ENCODE measurements at regions not wholly inside any gene's neighbourhood (a gene's known extent, or its start where the extent isn't known, plus 50 kb on each side); places are given as distances from the start of the nearest gene placed in this dataset.
"Not testable (repeated sequence)": the region's sequence is repeated elsewhere in the genome, so short reads cannot be mapped to it uniquely, and the experiment has no call there.

DNA sequence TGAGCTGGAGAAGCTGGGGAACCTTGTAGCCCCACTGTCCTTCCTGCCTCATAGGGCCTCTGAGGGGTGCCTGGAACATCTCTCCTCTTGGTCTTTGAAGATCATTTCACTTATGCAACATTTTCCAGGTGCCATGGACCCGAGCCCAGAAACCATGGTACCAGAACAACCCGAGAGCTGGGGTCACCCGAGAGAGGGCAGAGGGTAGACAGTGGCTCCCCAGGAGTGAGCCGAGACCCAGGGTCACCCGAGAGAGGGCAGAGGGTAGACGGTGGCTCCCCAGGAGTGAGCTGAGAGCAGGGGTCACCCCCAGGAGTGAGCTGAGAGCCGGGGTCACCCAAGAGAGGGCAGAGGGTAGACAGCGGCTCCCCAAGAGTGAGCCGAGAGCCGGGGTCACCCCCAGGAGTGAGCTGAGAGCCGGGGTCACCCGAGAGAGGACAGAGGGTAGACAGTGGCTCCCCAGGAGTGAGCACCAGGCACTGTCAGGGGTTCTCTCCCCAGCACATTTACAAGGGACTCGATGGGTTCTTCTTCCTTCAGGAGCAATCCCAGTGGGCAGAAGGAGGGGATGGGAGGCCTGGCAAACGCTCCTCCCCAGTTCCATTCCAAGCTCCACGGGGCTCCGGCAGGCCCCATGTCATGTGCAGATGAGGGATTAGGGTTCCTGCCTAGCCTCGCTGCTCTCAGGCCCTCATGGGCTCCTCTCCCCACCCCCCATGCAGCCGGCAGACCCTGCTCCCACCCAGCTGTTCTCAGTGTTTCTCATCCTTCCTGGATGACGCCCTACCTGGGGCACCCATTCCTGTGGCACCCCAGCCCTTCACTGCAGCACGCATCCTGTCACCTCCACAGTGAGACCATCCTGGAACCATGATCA lies 163.5 kb downstream of the RTP5 start:
- no peak for DNase-seq

DNA sequence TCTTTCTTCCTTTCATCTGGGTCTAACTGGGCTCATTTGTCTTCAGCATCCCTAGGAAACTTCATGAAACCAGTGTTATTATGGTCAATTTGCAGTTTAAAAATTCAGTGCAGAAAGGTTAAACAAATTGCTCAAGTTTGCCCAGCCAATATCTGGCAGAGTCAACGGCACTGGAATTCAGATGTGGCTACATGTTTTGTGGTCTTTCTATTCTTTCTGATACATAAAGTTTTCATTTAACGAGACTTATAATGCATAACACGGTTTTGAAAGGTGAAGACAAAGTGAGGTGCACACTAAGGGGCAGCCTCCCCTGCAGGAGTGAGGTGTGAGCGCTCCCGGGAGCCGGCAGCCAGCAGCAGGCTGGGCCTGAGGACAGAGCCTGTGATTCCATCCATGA lies 164.6 kb downstream of the RTP5 start:
- DNase-seq, result no peak

- DNase-seq, result no peak
Observed at GRCh38 chr2:242034996-242035814, 165.7 kb downstream of the RTP5 start.

DNA sequence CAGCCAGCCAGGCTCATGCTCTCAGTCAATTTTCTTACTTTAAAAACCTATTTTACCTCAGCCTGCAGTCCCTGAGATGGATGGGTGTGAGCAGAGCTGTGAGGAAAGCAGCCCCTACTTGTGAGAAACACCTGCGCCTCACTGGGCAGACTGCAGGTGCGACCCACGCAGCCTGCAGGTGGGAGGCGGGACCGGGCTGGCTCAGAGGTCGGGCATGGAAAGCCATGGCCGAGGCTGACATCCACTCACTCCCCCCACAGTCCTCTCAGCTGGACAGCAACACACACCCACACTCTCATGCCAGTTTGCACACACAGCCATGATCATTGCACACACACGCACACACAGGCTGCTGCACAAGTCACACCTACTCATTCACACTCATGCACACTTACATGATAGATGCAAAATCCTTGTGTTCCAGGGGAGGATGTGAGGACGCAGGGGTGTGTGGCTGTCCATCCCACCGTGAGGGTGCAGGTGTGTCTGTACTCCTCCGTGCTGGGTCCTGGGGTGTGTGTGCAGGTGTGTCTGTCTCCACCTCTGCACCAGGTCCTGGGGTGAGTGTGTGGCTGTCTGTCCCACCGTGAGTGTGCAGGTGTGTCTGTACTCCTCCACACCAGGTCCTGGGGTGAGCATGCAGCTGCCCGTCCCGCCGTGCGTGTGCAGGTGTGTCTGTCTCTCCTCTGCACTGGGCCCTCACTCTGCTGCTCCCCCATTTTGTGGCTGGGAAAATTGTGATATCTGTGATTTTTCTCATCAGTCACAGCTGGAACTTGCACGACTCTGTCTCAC lies 166.5 kb downstream of the RTP5 start:
- DNase-seq, result no peak

DNA sequence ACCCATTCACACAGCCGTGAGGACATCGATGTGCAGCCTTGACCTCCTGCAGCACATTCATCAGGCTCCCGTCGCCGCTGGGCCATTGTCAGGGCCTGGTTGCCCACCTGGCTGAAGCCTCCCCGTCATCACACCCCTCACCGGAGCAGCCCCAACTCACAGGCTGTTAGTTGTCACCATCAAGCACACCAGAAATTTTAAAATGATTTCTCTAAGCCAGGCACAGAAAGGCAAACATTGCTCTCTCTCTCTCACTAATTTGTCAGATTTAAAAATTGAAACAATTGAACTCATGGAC lies 167.1 kb downstream of the RTP5 start:
- no peak for DNase-seq

DNA sequence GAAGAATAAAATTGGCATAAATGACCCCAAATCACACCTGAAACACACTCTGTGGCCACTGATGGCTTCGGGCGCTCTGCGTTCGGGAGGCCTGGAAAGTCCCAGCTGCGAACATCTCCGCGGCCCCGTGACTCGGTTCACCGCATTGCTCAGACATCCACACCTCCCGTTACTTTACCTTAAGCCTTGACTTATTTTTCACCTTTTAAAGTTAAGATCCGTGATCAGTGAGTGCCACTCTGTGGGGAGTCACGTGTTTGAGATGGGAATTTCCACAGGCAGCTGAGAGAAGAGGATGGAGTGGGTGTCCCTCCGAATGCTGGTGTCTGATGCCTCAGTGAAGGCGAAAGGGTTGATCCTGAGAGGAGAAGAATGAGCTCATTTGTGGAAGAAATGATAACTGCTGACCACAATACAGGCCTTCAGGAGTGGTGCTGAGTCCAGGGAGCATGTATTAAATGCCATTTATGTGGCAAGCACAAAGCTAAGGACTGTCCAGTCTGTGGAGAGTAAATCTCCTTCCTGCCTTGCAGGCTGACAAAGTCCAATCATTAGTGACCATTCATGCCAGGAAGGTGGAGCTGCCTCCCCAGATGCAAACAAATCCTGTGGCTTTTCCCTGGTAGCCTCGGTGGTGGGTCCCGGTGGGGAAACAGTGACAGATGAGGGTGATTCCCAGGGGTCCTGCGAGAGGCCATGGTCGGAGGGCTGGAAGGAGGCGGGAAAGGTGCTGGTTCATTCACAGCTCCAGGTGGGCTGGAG lies 168.8 kb downstream of the RTP5 start:
- no peak for DNase-seq

- DNase-seq, result no peak
Observed at GRCh38 chr2:242038928-242039341, 169.4 kb downstream of the RTP5 start.

- no peak for DNase-seq
Observed at GRCh38 chr2:242040303-242040655, 170.8 kb downstream of the RTP5 start.

DNA sequence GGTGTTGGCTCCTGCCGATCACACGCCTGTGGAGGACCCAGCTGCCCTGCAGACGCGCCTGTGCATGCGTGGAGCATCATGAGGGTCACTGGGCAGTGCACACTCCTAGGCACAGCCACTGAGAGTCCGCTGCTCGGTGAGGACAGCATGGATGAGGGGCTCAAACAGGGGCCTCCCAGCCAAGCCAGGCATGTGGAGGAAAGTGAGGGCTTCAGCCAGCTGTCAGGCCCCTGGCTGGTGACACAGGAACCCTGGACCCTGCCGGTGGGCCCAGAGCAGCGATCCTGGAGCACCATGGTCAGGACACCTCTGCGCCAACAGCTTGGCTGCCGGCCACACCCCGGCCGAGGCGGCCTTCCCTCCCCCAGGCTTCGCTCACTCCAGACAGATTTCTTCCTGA lies 171.2 kb downstream of the RTP5 start:
- DNase-seq, result no peak

DNA sequence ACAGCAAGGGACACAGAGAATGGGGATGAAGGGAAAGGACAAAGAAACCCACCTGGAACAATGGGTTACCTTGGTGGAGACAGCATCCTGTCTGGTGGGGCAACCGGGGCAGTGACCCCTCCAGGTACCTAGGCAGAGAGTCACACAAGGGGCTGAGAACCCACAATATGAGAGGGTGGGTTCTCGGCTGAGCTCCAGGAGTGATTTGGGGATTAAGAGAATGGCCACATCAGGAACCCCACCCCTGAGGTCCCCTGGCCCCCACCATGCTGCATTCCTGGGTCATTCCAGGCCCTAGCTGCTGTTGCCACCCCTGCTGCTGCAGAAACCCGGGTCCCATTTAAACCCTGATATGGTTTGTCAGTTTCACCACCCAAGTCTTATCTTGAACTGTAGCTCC lies 172.3 kb downstream of the RTP5 start:
- DNase-seq, result no peak

GRCh38 chr2:242043538-242044312 lies 174.2 kb downstream of the RTP5 start:
- no peak for DNase-seq

GRCh38 chr2:242044313-242044590 lies 174.7 kb downstream of the RTP5 start:
- no peak for DNase-seq

GRCh38 chr2:242045596-242046144 lies 176.1 kb downstream of the RTP5 start:
- not testable (repeated sequence) for DNase-seq

- no peak for DNase-seq
Observed at GRCh38 chr2:242046206-242046826, 176.8 kb downstream of the RTP5 start.

GRCh38 chr2:242047963-242048362 lies 178.4 kb downstream of the RTP5 start:
- DNase-seq, result no peak

- DNase-seq, result no peak
Observed at GRCh38 chr2:242048479-242048878, 178.9 kb downstream of the RTP5 start.

GRCh38 chr2:242049492-242049891 lies 180.0 kb downstream of the RTP5 start:
- not testable (repeated sequence) for DNase-seq

- DNase-seq, result no peak
Observed at GRCh38 chr2:242051463-242051862, 181.9 kb downstream of the RTP5 start.

- no peak for DNase-seq
Observed at GRCh38 chr2:242052421-242052820, 182.9 kb downstream of the RTP5 start.

GRCh38 chr2:242053921-242054320 lies 184.4 kb downstream of the RTP5 start:
- DNase-seq, result no peak

DNA sequence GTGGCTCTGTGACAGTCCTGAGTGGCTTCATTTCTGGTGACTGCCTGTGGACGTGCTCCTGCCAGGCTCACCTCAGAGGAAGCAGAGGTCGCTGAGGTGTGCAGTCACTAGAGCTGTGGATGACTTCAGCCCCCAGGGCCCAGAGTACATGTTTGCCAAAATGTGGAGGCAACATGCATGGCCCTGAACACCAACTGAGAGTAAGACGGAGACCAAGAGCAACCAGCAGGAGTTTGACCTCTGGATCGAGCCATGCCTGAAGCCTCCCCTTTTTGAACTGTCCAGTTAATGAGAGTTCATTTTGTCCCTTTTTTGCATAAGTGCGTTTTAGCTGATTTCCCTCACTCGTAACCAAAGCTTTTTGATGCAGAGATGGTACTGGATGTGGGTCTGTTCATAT lies 184.9 kb downstream of the RTP5 start:
- DNase-seq, result no peak
